PC-3 (cell line): ENCODE measurements at regions not wholly inside any gene's neighbourhood (a gene's known extent, or its start where the extent isn't known, plus 50 kb on each side); places are given as distances from the start of the nearest gene placed in this dataset.

Experiments used
- ATAC-seq: fragments of 200-7000 bp; cut with Tn5 transposase; 2 replicates; pipeline ENCODE4 v1.9.1; 2020; ENCODE audit warnings: mild to moderate bottlenecking, moderate library complexity
- BruUV-seq: library from RNA; stranded (reverse); fragments of 400-500 nt; replicated peaks from 2 replicates; lab custom pipeline; 2021; lab: Mats Ljungman, UMichigan
- CTCF ChIA-PET: fragments of 300-600 bp; sonication (Branson Sonifier 250); formaldehyde crosslinking; loops from one replicate; lab custom pipeline; 2022; ENCODE audit warnings: antibody characterized with exemption; lab: Charles Lee
- POLR2A ChIA-PET: fragments of 300-600 bp; sonication (Branson Sonifier 250); formaldehyde crosslinking; loops from one replicate; lab custom pipeline; 2022; ENCODE audit warnings: antibody characterized with exemption; ENCODE audit not compliant: unreplicated experiment; lab: Charles Lee
- DNase-seq: peaks from one replicate; pipeline ENCODE4 v3.0.0-alpha.2; 2015
- H2AFZ ChIP-seq: fragments of 300-600 bp; sonication (generic); 2 replicates; pipeline ENCODE4 v1.6.0; 2016; ENCODE audit warnings: antibody characterized with exemption, low read length
- H3F3A ChIP-seq: fragments of 300-600 bp; sonication (generic); one replicate; pipeline ENCODE4 v1.6.0; 2017; ENCODE audit warnings: antibody characterized with exemption, low read length, control low read depth, mild to moderate bottlenecking; ENCODE audit not compliant: unreplicated experiment
- H3K27ac ChIP-seq: fragments of 300-600 bp; sonication (generic); 2 replicates; pipeline ENCODE4 v1.5.1; 2016; ENCODE audit warnings: mild to moderate bottlenecking, low read length
- H3K27me3 ChIP-seq: fragments of 300-600 bp; sonication (generic); 2 replicates; pipeline ENCODE4 v1.6.1; 2016; ENCODE audit warnings: low read length, mixed read lengths
- H3K36me3 ChIP-seq: fragments of 300-600 bp; sonication (generic); 2 replicates; pipeline ENCODE4 v1.6.1; 2016; ENCODE audit warnings: low read depth, mixed run types, low read length, mixed read lengths
- H3K4me1 ChIP-seq: fragments of 300-600 bp; sonication (generic); 2 replicates; pipeline ENCODE4 v1.5.1; 2016; ENCODE audit warnings: low read length; ENCODE audit not compliant: insufficient read depth
- H3K4me2 ChIP-seq: fragments of 300-600 bp; sonication (generic); 2 replicates; pipeline ENCODE4 v1.6.0; 2016; ENCODE audit warnings: low read length
- H3K4me3 ChIP-seq: fragments of 300-600 bp; sonication (generic); 2 replicates; pipeline ENCODE4 v1.5.1; 2016; ENCODE audit warnings: mild to moderate bottlenecking, low read length, mixed read lengths
- H3K79me2 ChIP-seq: fragments of 300-600 bp; sonication (generic); 2 replicates; pipeline ENCODE4 v1.6.1; 2017; ENCODE audit warnings: low read length, mixed read lengths
- H3K9ac ChIP-seq: fragments of 300-600 bp; sonication (generic); 2 replicates; pipeline ENCODE4 v1.6.0; 2016; ENCODE audit warnings: mild to moderate bottlenecking, low read length
- H3K9me2 ChIP-seq: fragments of 300-600 bp; sonication (generic); replicated peaks from 2 replicates; pipeline ENCODE4 v1.6.1; 2016; ENCODE audit warnings: mixed run types, low read length, mixed read lengths
- H3K9me3 ChIP-seq: fragments of 300-600 bp; sonication (generic); 2 replicates; pipeline ENCODE4 v1.6.1; 2016; ENCODE audit warnings: low read length, mixed read lengths
- H4K20me1 ChIP-seq: fragments of 300-600 bp; sonication (generic); 2 replicates; pipeline ENCODE4 v1.6.1; 2016; ENCODE audit warnings: low read length, mixed read lengths
- CTCF ChIP-seq: fragments of 300-600 bp; sonication (generic); conservative IDR thresholded peaks from 2 replicates; pipeline ENCODE4 v1.5.1; 2017; ENCODE audit warnings: antibody characterized with exemption, low read depth, mild to moderate bottlenecking, low read length
- EZH2 ChIP-seq: fragments of 300-600 bp; sonication (generic); IDR thresholded peaks from one replicate; pipeline ENCODE4 v1.6.1; 2017; ENCODE audit warnings: antibody characterized with exemption, mild to moderate bottlenecking, low read length; ENCODE audit not compliant: unreplicated experiment
- EZH2phosphoT487 ChIP-seq: fragments of 300-600 bp; sonication (generic); IDR thresholded peaks from 2 replicates; pipeline ENCODE4 v1.6.1; 2018; ENCODE audit warnings: mild to moderate bottlenecking, antibody characterized with exemption, low read length, borderline replicate concordance
- intact Hi-C: fragments of 100-400 bp; cut with micrococcal nuclease; formaldehyde crosslinking; loops from 2 replicates; pipeline ENCODE4 v1.9.0; 2023

- Histone ChIP-seq H4K20me1 (no peaks in the 10 kb centered on the region), H2AFZ (no peak overlapping the region), H3K9ac (no peak overlapping the region), H3K27ac (no peak overlapping the region), H3K4me3 (no peak overlapping the region), H3K36me3 (no peaks in the 10 kb centered on the region), H3K79me2 (no peaks in the 10 kb centered on the region), H3F3A (no peaks in the 10 kb centered on the region), H3K4me2 (no peak overlapping the region), H3K27me3 (no peaks in the 10 kb centered on the region), H3K9me3 (no peaks in the 10 kb centered on the region), H3K9me2 (no peaks in the 10 kb centered on the region), H3K4me1 (peaks cover 27% of the 10 kb centered on the region)
- DNase-seq (no peak), ATAC-seq (no peak)
- TF ChIP-seq CTCF: no peak
- no peak for TF ChIP-seq EZH2phosphoT487
- TF ChIP-seq EZH2: no peak
- ChIA-PET CTCF (no interaction called here), POLR2A (interaction anchor here (0.6 kb wide), 1 partner anchor 95 kb away, joined by 36 read pairs; no protein-coding TSS in a partner anchor)
- intact Hi-C loops: no loop called here
- BruUV-seq: no TSS peak
Measured at GRCh38 chr2:236754271-236754944, 184.8 kb downstream of the ACKR3 start.

GRCh38 chr2:236755278-236755840 is 185.7 kb downstream of the ACKR3 start:
- ATAC-seq (no peak), DNase-seq (no peak)
- no peaks in the 10 kb centered on the region for H3K36me3 ChIP-seq
- intact Hi-C loops: no loop called here
- no peak overlapping the region for H3K4me2 ChIP-seq
- H3K27ac ChIP-seq: no peak overlapping the region
- H4K20me1 ChIP-seq: no peaks in the 10 kb centered on the region
- no peak for TF ChIP-seq EZH2
- no peak for TF ChIP-seq CTCF
- TF ChIP-seq EZH2phosphoT487: no peak
- no peaks in the 10 kb centered on the region for H3K9me2 ChIP-seq
- H3K4me1 ChIP-seq: peaks cover 17% of the 10 kb centered on the region
- H3K27me3 ChIP-seq: no peaks in the 10 kb centered on the region
- no TSS peak for BruUV-seq
- no peaks in the 10 kb centered on the region for H3F3A ChIP-seq
- no peaks in the 10 kb centered on the region for H3K9me3 ChIP-seq
- no peak overlapping the region for H3K9ac ChIP-seq
- CTCF ChIA-PET: no interaction called here
- H3K4me3 ChIP-seq: no peak overlapping the region
- no peaks in the 10 kb centered on the region for H3K79me2 ChIP-seq
- POLR2A ChIA-PET: no interaction called here
- H2AFZ ChIP-seq: no peak overlapping the region

GRCh38 chr2:236758406-236758805 is 188.8 kb downstream of the ACKR3 start:
- no peak for TF ChIP-seq EZH2
- no peak for TF ChIP-seq EZH2phosphoT487
- no peak for TF ChIP-seq CTCF
- Histone ChIP-seq H3K27ac (no peak overlapping the region), H3F3A (no peaks in the 10 kb centered on the region), H3K4me3 (no peak overlapping the region), H3K27me3 (no peaks in the 10 kb centered on the region), H3K79me2 (no peaks in the 10 kb centered on the region), H3K4me2 (no peak overlapping the region), H2AFZ (no peak overlapping the region), H3K9me2 (no peaks in the 10 kb centered on the region), H3K9ac (no peak overlapping the region), H4K20me1 (no peaks in the 10 kb centered on the region), H3K4me1 (peaks cover 9% of the 10 kb centered on the region), H3K36me3 (no peaks in the 10 kb centered on the region), H3K9me3 (no peaks in the 10 kb centered on the region)
- POLR2A ChIA-PET: no interaction called here
- no peak for ATAC-seq
- intact Hi-C loops: no loop called here
- CTCF ChIA-PET: no interaction called here
- no TSS peak for BruUV-seq
- DNase-seq: no peak
